H9 (cell line): ENCODE measurements at regions not wholly inside any gene's neighbourhood (a gene's known extent, or its start where the extent isn't known, plus 50 kb on each side); places are given as distances from the start of the nearest gene placed in this dataset.

Source experiments
- DNase-seq: peaks from one replicate; pipeline ENCODE4 v3.0.0-alpha.2; 2017
- H2AFZ ChIP-seq: one replicate; pipeline ENCODE4 v1.6.1; 2013; ENCODE audit warnings: mild to moderate bottlenecking, low read length, control low read depth, moderate library complexity
- H2AK5ac ChIP-seq: 2 replicates; pipeline ENCODE4 v1.6.1; 2013; ENCODE audit warnings: low read length, control low read depth, mixed read lengths; ENCODE audit not compliant: insufficient read length
- H2BK120ac ChIP-seq: one replicate; pipeline ENCODE4 v1.6.1; 2013; ENCODE audit warnings: low read depth, mild to moderate bottlenecking, low read length, control low read depth, inconsistent platforms; ENCODE audit not compliant: poor library complexity, severe bottlenecking
- H2BK12ac ChIP-seq: 2 replicates; pipeline ENCODE4 v1.6.1; 2013; ENCODE audit warnings: low read length, control low read depth, mixed read lengths, low read depth; ENCODE audit not compliant: insufficient read length
- H2BK15ac ChIP-seq: 2 replicates; pipeline ENCODE4 v1.6.1; 2013; ENCODE audit warnings: low read depth, low read length, control low read depth
- H2BK20ac ChIP-seq: one replicate; pipeline ENCODE4 v1.6.1; 2013; ENCODE audit warnings: low read depth, mild to moderate bottlenecking, low read length, control low read depth, inconsistent platforms; ENCODE audit not compliant: poor library complexity, severe bottlenecking
- H2BK5ac ChIP-seq: 2 replicates; pipeline ENCODE4 v1.6.1; 2013; ENCODE audit warnings: low read length, control low read depth, mixed read lengths; ENCODE audit not compliant: insufficient read length
- H3K14ac ChIP-seq: 2 replicates; pipeline ENCODE4 v1.6.1; 2013; ENCODE audit warnings: low read length, control low read depth; ENCODE audit not compliant: insufficient read depth
- H3K18ac ChIP-seq: 2 replicates; pipeline ENCODE4 v1.6.1; 2013; ENCODE audit warnings: low read depth, mild to moderate bottlenecking, mixed read lengths, low read length, control low read depth; ENCODE audit not compliant: insufficient read length
- H3K23ac ChIP-seq: 2 replicates; pipeline ENCODE4 v1.6.1; 2013; ENCODE audit warnings: low read length, control low read depth, mixed read lengths, low read depth; ENCODE audit not compliant: insufficient read length
- H3K23me2 ChIP-seq: 2 replicates; pipeline ENCODE4 v1.6.1; 2013; ENCODE audit warnings: low read depth, mild to moderate bottlenecking, mixed read lengths, low read length, control low read depth; ENCODE audit not compliant: insufficient read length, poor library complexity, severe bottlenecking
- H3K27ac ChIP-seq: 2 replicates; pipeline ENCODE4 v1.5.1; 2013; ENCODE audit warnings: low read length, control low read depth, mixed read lengths, low read depth; ENCODE audit not compliant: insufficient read length
- H3K27me3 ChIP-seq: 2 replicates; pipeline ENCODE4 v1.6.1; 2013; ENCODE audit warnings: low read length, control low read depth, inconsistent platforms; ENCODE audit not compliant: insufficient read depth
- H3K4ac ChIP-seq: 2 replicates; pipeline ENCODE4 v1.6.1; 2013; ENCODE audit warnings: low read depth, mild to moderate bottlenecking, control low read depth, inconsistent platforms, low read length, moderate library complexity
- H3K4me1 ChIP-seq: 2 replicates; pipeline ENCODE4 v1.6.1; 2013; ENCODE audit warnings: low read length, control low read depth, inconsistent platforms; ENCODE audit not compliant: insufficient read depth
- H3K4me2 ChIP-seq: 2 replicates; pipeline ENCODE4 v1.6.1; 2013; ENCODE audit warnings: low read length, control low read depth, mixed read lengths; ENCODE audit not compliant: insufficient read length, insufficient read depth
- H3K56ac ChIP-seq: 2 replicates; pipeline ENCODE4 v1.6.1; 2013; ENCODE audit warnings: low read depth, mild to moderate bottlenecking, mixed read lengths, low read length, control low read depth; ENCODE audit not compliant: insufficient read length
- H3K79me1 ChIP-seq: 2 replicates; pipeline ENCODE4 v1.6.1; 2013; ENCODE audit warnings: low read depth, mild to moderate bottlenecking, moderate library complexity, low read length, control low read depth, inconsistent platforms; ENCODE audit not compliant: insufficient read depth, poor library complexity, severe bottlenecking
- H3K79me2 ChIP-seq: 2 replicates; pipeline ENCODE4 v1.6.1; 2013; ENCODE audit warnings: low read length, control low read depth, inconsistent platforms; ENCODE audit not compliant: insufficient read depth
- H3K9ac ChIP-seq: 2 replicates; pipeline ENCODE4 v1.6.1; 2013; ENCODE audit warnings: low read length, control low read depth, mixed read lengths; ENCODE audit not compliant: insufficient read length; ENCODE audit errors: extremely low read depth
- H3K9me3 ChIP-seq: one replicate; pipeline ENCODE4 v1.6.1; 2013; ENCODE audit warnings: low read depth, low read length, inconsistent platforms; ENCODE audit not compliant: control insufficient read depth
- H3T11ph ChIP-seq: one replicate; pipeline ENCODE4 v1.6.1; 2013; ENCODE audit warnings: mild to moderate bottlenecking, low read length, control low read depth, inconsistent platforms
- H4K20me1 ChIP-seq: one replicate; pipeline ENCODE4 v1.6.1; 2013; ENCODE audit not compliant: control insufficient read depth, insufficient read length, insufficient read depth
- H4K5ac ChIP-seq: 2 replicates; pipeline ENCODE4 v1.6.1; 2013; ENCODE audit warnings: low read depth, mild to moderate bottlenecking, mixed read lengths, low read length, control low read depth; ENCODE audit not compliant: insufficient read length
- H4K8ac ChIP-seq: replicated peaks from 2 replicates; pipeline ENCODE4 v1.6.1; 2013; ENCODE audit warnings: low read length, control low read depth, mixed read lengths, low read depth; ENCODE audit not compliant: insufficient read length
- H4K91ac ChIP-seq: 2 replicates; pipeline ENCODE4 v1.6.1; 2013; ENCODE audit warnings: low read depth, mild to moderate bottlenecking, moderate library complexity, mixed read lengths, low read length, control low read depth; ENCODE audit not compliant: insufficient read length
- H3K27ac Mint-ChIP-seq, 3 experiments: 2 replicates in 2 of 3; 3 replicates in 1 of 3; pipeline ENCODE4 v1.8.0; 2020 to 2021; ENCODE audit warnings: mixed read lengths in 3 of 3, mild to moderate bottlenecking in 1 of 3, moderate library complexity in 1 of 3
- H3K27me3 Mint-ChIP-seq: 2 replicates; pipeline ENCODE4 v1.8.0; 2021; ENCODE audit warnings: low read depth, mild to moderate bottlenecking, moderate library complexity, mixed read lengths
- H3K36me3 Mint-ChIP-seq, 3 experiments: 2 replicates in 2 of 3; 3 replicates in 1 of 3; pipeline ENCODE4 v1.8.0; 2020 to 2021; ENCODE audit warnings: low read depth in 3 of 3, mixed read lengths in 3 of 3; ENCODE audit not compliant: insufficient read depth in 1 of 3
- H3K4me1 Mint-ChIP-seq, 2 experiments: 2 replicates each; pipeline ENCODE4 v1.8.0; 2020; ENCODE audit warnings: mixed read lengths in 2 of 2
- H3K4me3 Mint-ChIP-seq, 2 experiments: 2 replicates in 1 of 2; 3 replicates in 1 of 2; pipeline ENCODE4 v1.8.0; 2020 to 2021; ENCODE audit warnings: mild to moderate bottlenecking in 2 of 2, mixed read lengths in 2 of 2, moderate library complexity in 1 of 2
- H3K9me3 Mint-ChIP-seq, 2 experiments: 2 replicates in 1 of 2; 3 replicates in 1 of 2; pipeline ENCODE4 v1.8.0; 2020; ENCODE audit warnings: mild to moderate bottlenecking in 2 of 2, mixed read lengths in 2 of 2, moderate library complexity in 1 of 2
- WGBS: extraction: QIAGEN DNeasy Blood & Tissue Kit; methylation state at CpG from one replicate; pipeline ENCODE4 v1.1.7; 2013; ENCODE audit warnings: missing lambda C conversion rate, low lambda C conversion rate, mixed read lengths; ENCODE audit not compliant: insufficient read length; ENCODE audit errors: extremely low coverage; 5-methylcytosine and 5-hydroxymethylcytosine counted together
- TF ChIP-seq, protein P1 (sequence below): fragments of 200-600 bp; sonication (generic); conservative IDR thresholded peaks from 3 replicates; pipeline ENCODE4 v1.8.0; 2021; ENCODE audit warnings: antibody characterized with exemption, mild to moderate bottlenecking

- H2AK5ac ChIP-seq: no peak overlapping the region
- no peak overlapping the region for H3K23ac ChIP-seq
- no peak for DNase-seq
- H3K9me3 ChIP-seq: no peaks in the 10 kb centered on the region
- no peaks in the 10 kb centered on the region for H4K20me1 ChIP-seq
- no peak overlapping the region for H2AFZ ChIP-seq
- no peak overlapping the region for H3K18ac ChIP-seq
- Mint-ChIP-seq H3K27me3 (peaks cover 3% of the 10 kb centered on the region), H3K27ac (no peak overlapping the region), H3K4me1 (peaks cover 52 to 60% of the 10 kb centered on the region in 2 experiments), H3K4me3 (no peak overlapping the region), H3K9me3 (no peaks in the 10 kb centered on the region), H3K36me3 (no peaks in the 10 kb centered on the region)
- H2BK20ac ChIP-seq: no peak overlapping the region
- no peak overlapping the region for H4K8ac ChIP-seq
- H4K5ac ChIP-seq: no peak overlapping the region
- H2BK120ac ChIP-seq: no peak overlapping the region
- no peak overlapping the region for H3K27ac ChIP-seq
- WGBS: no CpG with 5 or more reads among the region's 1 CpG
- TF ChIP-seq, protein P1, sequence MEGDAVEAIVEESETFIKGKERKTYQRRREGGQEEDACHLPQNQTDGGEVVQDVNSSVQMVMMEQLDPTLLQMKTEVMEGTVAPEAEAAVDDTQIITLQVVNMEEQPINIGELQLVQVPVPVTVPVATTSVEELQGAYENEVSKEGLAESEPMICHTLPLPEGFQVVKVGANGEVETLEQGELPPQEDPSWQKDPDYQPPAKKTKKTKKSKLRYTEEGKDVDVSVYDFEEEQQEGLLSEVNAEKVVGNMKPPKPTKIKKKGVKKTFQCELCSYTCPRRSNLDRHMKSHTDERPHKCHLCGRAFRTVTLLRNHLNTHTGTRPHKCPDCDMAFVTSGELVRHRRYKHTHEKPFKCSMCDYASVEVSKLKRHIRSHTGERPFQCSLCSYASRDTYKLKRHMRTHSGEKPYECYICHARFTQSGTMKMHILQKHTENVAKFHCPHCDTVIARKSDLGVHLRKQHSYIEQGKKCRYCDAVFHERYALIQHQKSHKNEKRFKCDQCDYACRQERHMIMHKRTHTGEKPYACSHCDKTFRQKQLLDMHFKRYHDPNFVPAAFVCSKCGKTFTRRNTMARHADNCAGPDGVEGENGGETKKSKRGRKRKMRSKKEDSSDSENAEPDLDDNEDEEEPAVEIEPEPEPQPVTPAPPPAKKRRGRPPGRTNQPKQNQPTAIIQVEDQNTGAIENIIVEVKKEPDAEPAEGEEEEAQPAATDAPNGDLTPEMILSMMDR: no peak
- no peak overlapping the region for H3K4me2 ChIP-seq
- no peaks in the 10 kb centered on the region for H3K27me3 ChIP-seq
- no peaks in the 10 kb centered on the region for H3K79me1 ChIP-seq
- H3K14ac ChIP-seq: no peak overlapping the region
- H3K4ac ChIP-seq: no peak overlapping the region
- H2BK15ac ChIP-seq: no peak overlapping the region
- no peak overlapping the region for H3K56ac ChIP-seq
- no peak overlapping the region for H2BK12ac ChIP-seq
- H3T11ph ChIP-seq: no peak overlapping the region
- no peak overlapping the region for H3K9ac ChIP-seq
- H3K4me1 ChIP-seq: peaks cover 11% of the 10 kb centered on the region; the same call in 1 of the 2 replicates
- no peak overlapping the region for H2BK5ac ChIP-seq
- H3K23me2 ChIP-seq: no peaks in the 10 kb centered on the region
- H3K79me2 ChIP-seq: no peaks in the 10 kb centered on the region
- H4K91ac ChIP-seq: no peak overlapping the region
These were observed 216.1 kb upstream of the ZBED5 start for GRCh38 chr11:11073996-11074395.
